Endothelial cell of umbilical vein (primary cell): ENCODE measurements at regions not wholly inside any gene's neighbourhood (a gene's known extent, or its start where the extent isn't known, plus 50 kb on each side); places are given as distances from the start of the nearest gene placed in this dataset.

Experiments
- BruUV-seq: library from RNA; stranded (reverse); fragments of 400-500 nt; replicated peaks from 2 replicates; lab custom pipeline; 2021; lab: Mats Ljungman, UMichigan
- CTCF ChIA-PET: fragments of 300-600, 350-600 bp; sonication (Branson Sonifier 250); formaldehyde crosslinking; loops from one replicate; lab custom pipeline; 2021; ENCODE audit warnings: antibody characterized with exemption, inconsistent platforms; lab: Charles Lee
- POLR2A ChIA-PET: fragments of 300-600, 350-600 bp; sonication (Branson Sonifier 250); formaldehyde crosslinking; loops from one replicate; lab custom pipeline; 2021; ENCODE audit warnings: antibody characterized with exemption, inconsistent platforms; lab: Charles Lee
- DNase-seq: peaks from one replicate; pipeline ENCODE4 v3.0.0-alpha.2; 2011; ENCODE audit warnings: low read depth, low spot score
- FAIRE-seq: peaks from 2 replicates; lab custom pipeline; 2011; peaks lifted over from hg19 to GRCh38; lab: Jason Lieb, UNC
- H2AFZ ChIP-seq: 2 replicates; pipeline ENCODE4 v1.6.0; 2012; ENCODE audit warnings: low read depth, low read length, control low read depth, inconsistent platforms
- H3K27ac ChIP-seq: 2 replicates; pipeline ENCODE4 v1.5.1; 2011; ENCODE audit warnings: low read depth, mild to moderate bottlenecking, control low read depth, low read length, moderate library complexity; ENCODE audit not compliant: insufficient read depth
- H3K27me3 ChIP-seq, 2 experiments: 2 replicates each; pipeline versions ENCODE4 v1.6.0 to v1.6.1; 2011; ENCODE audit warnings: low read length in 2 of 2, mixed read lengths in 1 of 2; ENCODE audit not compliant: control insufficient read depth in 2 of 2, insufficient read depth in 2 of 2
- H3K36me3 ChIP-seq, 2 experiments: 2 replicates in 1 of 2; 3 replicates in 1 of 2; pipeline ENCODE4 v1.5.1; 2011; ENCODE audit warnings: low read length in 2 of 2, mild to moderate bottlenecking in 1 of 2, moderate library complexity in 1 of 2; ENCODE audit not compliant: control insufficient read depth in 2 of 2, insufficient read depth in 2 of 2; ENCODE audit errors: extremely low read depth in 1 of 2
- H3K4me1 ChIP-seq: 3 replicates; pipeline ENCODE4 v1.5.1; 2011; ENCODE audit warnings: mild to moderate bottlenecking, low read length; ENCODE audit not compliant: control insufficient read depth, insufficient read depth; ENCODE audit errors: extremely low read depth
- H3K4me2 ChIP-seq: 2 replicates; pipeline ENCODE4 v1.6.1; 2011; ENCODE audit warnings: low read length, control low read depth, mixed read lengths; ENCODE audit not compliant: insufficient read depth
- H3K4me3 ChIP-seq, 3 experiments: fragments of 200-600 bp in 1 of 3; sonication (generic), shearing (Covaris generic) in 1 of 3; replicated peaks in 1 of 3; 2 replicates each; pipeline ENCODE4 v1.5.1; 2011 to 2016; ENCODE audit warnings: control low read depth in 3 of 3, low read length in 3 of 3, mild to moderate bottlenecking in 2 of 3, inconsistent platforms in 1 of 3, low read depth in 1 of 3, moderate library complexity in 1 of 3; ENCODE audit not compliant: insufficient read depth in 1 of 3
- H3K79me2 ChIP-seq: 2 replicates; pipeline ENCODE4 v1.6.0; 2012; ENCODE audit warnings: low read length, inconsistent platforms; ENCODE audit not compliant: control insufficient read depth, insufficient read depth
- H3K9ac ChIP-seq: replicated peaks from 2 replicates; pipeline ENCODE3; 2011; ENCODE audit warnings: low read length, control low read depth; ENCODE audit not compliant: insufficient read depth; ENCODE audit errors: extremely low read depth
- H3K9me1 ChIP-seq: replicated peaks from 3 replicates; pipeline ENCODE4 v1.6.0; 2011; ENCODE audit warnings: mild to moderate bottlenecking, low read length; ENCODE audit not compliant: control insufficient read depth, insufficient read depth; ENCODE audit errors: extremely low read depth
- H3K9me3 ChIP-seq: replicated peaks from 2 replicates; pipeline ENCODE4 v1.5.1; 2012; ENCODE audit warnings: low read length, inconsistent platforms; ENCODE audit not compliant: control insufficient read depth, insufficient read depth
- H4K20me1 ChIP-seq: replicated peaks from 2 replicates; pipeline ENCODE3; 2011; ENCODE audit warnings: mild to moderate bottlenecking, low read length; ENCODE audit not compliant: control insufficient read depth, insufficient read depth; ENCODE audit errors: extremely low read depth
- EZH2 ChIP-seq: IDR thresholded peaks from 2 replicates; pipeline ENCODE4 v1.6.1; 2012; ENCODE audit warnings: borderline replicate concordance, low read depth, mild to moderate bottlenecking, moderate library complexity, low read length, inconsistent platforms; ENCODE audit not compliant: severe bottlenecking
- JUN ChIP-seq: IDR thresholded peaks from 2 replicates; pipeline ENCODE4 v1.6.1; 2011; ENCODE audit warnings: borderline replicate concordance, low read depth; ENCODE audit not compliant: insufficient read length, insufficient read depth
- MYC ChIP-seq: IDR thresholded peaks from one replicate; pipeline ENCODE4 v1.6.1; 2011; ENCODE audit warnings: mild to moderate bottlenecking, low read depth, low read length
- POLR2A ChIP-seq: IDR thresholded peaks from 2 replicates; pipeline ENCODE4 v1.6.1; 2012; ENCODE audit warnings: low read depth, mild to moderate bottlenecking, control low read depth, low read length
- POLR2AphosphoS5 ChIP-seq: IDR thresholded peaks from 2 replicates; pipeline ENCODE4 v1.6.1; 2012; ENCODE audit warnings: low read depth, mild to moderate bottlenecking, control low read depth, low read length, moderate library complexity; ENCODE audit not compliant: insufficient read depth
- dilution Hi-C: fragments of 300-500 bp; cut with MboI; formaldehyde crosslinking; loops from one replicate; pipeline ENCODE4 v1.15.0; 2019; ENCODE audit warnings: low sequenced_read_pairs; ENCODE audit not compliant: extremely low pct_ligation_motif_present
- intact Hi-C: fragments of 100-400 bp; cut with micrococcal nuclease; formaldehyde crosslinking; loops from one replicate; pipeline ENCODE4 v1.10.0; 2022

GRCh38 chr4:32184186-32184585 lies 1464.0 kb downstream of the PCDH7 start:
- ChIA-PET CTCF (interaction anchor here (1.2 kb wide), 1 partner anchor 43 kb away, joined by 5 read pairs; no protein-coding TSS in a partner anchor), POLR2A (no interaction called here)
- no peaks in the 10 kb centered on the region for H3K79me2 ChIP-seq
- H3K27ac ChIP-seq: no peak overlapping the region
- DNase-seq (peak; percentile 86), FAIRE-seq (no peak)
- H3K4me3 ChIP-seq: no peak overlapping the region
- TF ChIP-seq EZH2 (no peak), MYC (no peak), POLR2A (no peak), JUN (no peak)
- no peak overlapping the region for H3K4me2 ChIP-seq
- dilution Hi-C loops: no loop called here
- intact Hi-C loops: loop anchor here (1.0 kb wide), 1 partner anchor 45 kb away; no protein-coding TSS in a partner anchor
- BruUV-seq: no TSS peak
- H3K27me3 ChIP-seq: no peaks in the 10 kb centered on the region
- H3K4me1 ChIP-seq: no peaks in the 10 kb centered on the region
- H3K9ac ChIP-seq: no peak overlapping the region
- no peaks in the 10 kb centered on the region for H3K9me3 ChIP-seq
- no peaks in the 10 kb centered on the region for H4K20me1 ChIP-seq
- no peaks in the 10 kb centered on the region for H3K9me1 ChIP-seq
- no peak overlapping the region for H2AFZ ChIP-seq
- H3K36me3 ChIP-seq: no peaks in the 10 kb centered on the region

- dilution Hi-C loops (no loop called here), intact Hi-C loops (no loop called here)
- Histone ChIP-seq H3K4me1 (no peaks in the 10 kb centered on the region), H3K27me3 (no peaks in the 10 kb centered on the region), H2AFZ (no peak overlapping the region), H3K4me3 (no peak overlapping the region), H3K79me2 (no peaks in the 10 kb centered on the region), H3K9me1 (no peaks in the 10 kb centered on the region), H3K36me3 (no peaks in the 10 kb centered on the region), H3K9ac (no peak overlapping the region), H3K27ac (no peak overlapping the region), H3K9me3 (no peaks in the 10 kb centered on the region), H4K20me1 (no peaks in the 10 kb centered on the region), H3K4me2 (no peak overlapping the region)
- ChIA-PET CTCF (interaction anchor here (1.1 kb wide), 1 partner anchor 8 kb away, joined by 4 read pairs; no protein-coding TSS in a partner anchor), POLR2A (no interaction called here)
- BruUV-seq: no TSS peak
- no peak for DNase-seq
- no peak for FAIRE-seq
- no peak for TF ChIP-seq POLR2A
- no peak for TF ChIP-seq JUN
- TF ChIP-seq POLR2AphosphoS5: no peak
These were observed 1469.0 kb downstream of the PCDH7 start for GRCh38 chr4:32189130-32189529.
